Coronary artery (tissue), 2 donors: ENCODE measurements at regions not wholly inside any gene's neighbourhood (a gene's known extent, or its start where the extent isn't known, plus 50 kb on each side); places are given as distances from the start of the nearest gene placed in this dataset.

Experiments
- DNase-seq: peaks from one replicate; pipeline ENCODE4 v3.0.0-alpha.2; 2017; ENCODE audit warnings: low spot score
- H3K27ac ChIP-seq, 2 donors: fragments of 200-600 bp; sonication (generic); one replicate each; pipeline ENCODE4 v1.5.1; 2016 to 2019
- H3K4me3 ChIP-seq: fragments of 200-600 bp; sonication (generic); 2 replicates; pipeline ENCODE4 v1.5.1; 2016; ENCODE audit warnings: mild to moderate bottlenecking, moderate library complexity
- CTCF ChIP-seq: fragments of 200-600 bp; sonication (generic); IDR thresholded peaks from one replicate; pipeline ENCODE4 v1.5.1; 2019; ENCODE audit warnings: antibody characterized with exemption

GRCh38 chr3:30331519-30331918 is 274.9 kb upstream of the TGFBR2 start:
- DNase-seq = no peak
- Histone ChIP-seq H3K27ac (no peak overlapping the region), H3K4me3 (no peak overlapping the region)
- no peak for TF ChIP-seq CTCF

- H3K4me3 ChIP-seq = no peak overlapping the region
- no peak for DNase-seq
- TF ChIP-seq CTCF = no peak
- H3K27ac ChIP-seq = no peak overlapping the region
Observed at GRCh38 chr3:30332196-30333021, 274.0 kb upstream of the TGFBR2 start.

GRCh38 chr3:30333143-30333542 is 273.3 kb upstream of the TGFBR2 start:
- Histone ChIP-seq H3K4me3 (no peak overlapping the region), H3K27ac (no peak overlapping the region)
- TF ChIP-seq CTCF = no peak
- DNase-seq = no peak

- no peak overlapping the region for H3K4me3 ChIP-seq
- TF ChIP-seq CTCF = no peak
- H3K27ac ChIP-seq = no peak overlapping the region
- no peak for DNase-seq
Observed at GRCh38 chr3:30333903-30334302, 272.5 kb upstream of the TGFBR2 start.

- Histone ChIP-seq H3K4me3 (no peak overlapping the region), H3K27ac (no peak overlapping the region)
- TF ChIP-seq CTCF = no peak
- DNase-seq = no peak
Observed at GRCh38 chr3:30340500-30340899, 265.9 kb upstream of the TGFBR2 start.

GRCh38 chr3:30341079-30341478 is 265.3 kb upstream of the TGFBR2 start:
- no peak overlapping the region for H3K4me3 ChIP-seq
- no peak for DNase-seq
- no peak overlapping the region for H3K27ac ChIP-seq
- no peak for TF ChIP-seq CTCF

GRCh38 chr3:30341851-30342250 is 264.6 kb upstream of the TGFBR2 start:
- TF ChIP-seq CTCF = no peak
- Histone ChIP-seq H3K27ac (peak overlapping the region; percentile 35 to 56), H3K4me3 (no peak overlapping the region)
- DNase-seq = no peak
